WTC11 (cell line): ENCODE measurements at regions not wholly inside any gene's neighbourhood (a gene's known extent, or its start where the extent isn't known, plus 50 kb on each side); places are given as distances from the start of the nearest gene placed in this dataset.

Experiments
- CREB1 ChIP-seq: sonication (generic); formaldehyde crosslinking; IDR thresholded peaks from 2 replicates; pipeline ENCODE4 v1.8.0; 2023; ENCODE audit warnings: mild to moderate bottlenecking, missing genetic modification reagents
- CREM ChIP-seq: sonication (generic); formaldehyde crosslinking; IDR thresholded peaks from 2 replicates; pipeline ENCODE4 v1.8.1; 2022; ENCODE audit warnings: mild to moderate bottlenecking, missing genetic modification reagents, moderate library complexity
- NFYB ChIP-seq: sonication (generic); formaldehyde crosslinking; conservative IDR thresholded peaks from 2 replicates; pipeline ENCODE4 v1.8.0; 2022; ENCODE audit warnings: low read depth, missing genetic modification reagents
- SP1 ChIP-seq: sonication (generic); formaldehyde crosslinking; conservative IDR thresholded peaks from 2 replicates; pipeline ENCODE4 v1.8.1; 2022; ENCODE audit warnings: missing genetic modification reagents
- ZNF232 ChIP-seq: sonication (generic); formaldehyde crosslinking; IDR thresholded peaks from 2 replicates; pipeline ENCODE4 v1.8.0; 2022; ENCODE audit warnings: mild to moderate bottlenecking, missing genetic modification reagents
- ZNF416 ChIP-seq: fragments of 250-450 bp; sonication (Bioruptor Pico); IDR thresholded peaks from 2 replicates; pipeline ENCODE4 v1.9.0; 2021; ENCODE audit warnings: mild to moderate bottlenecking, inconsistent platforms
- TF ChIP-seq, protein P1 (sequence below): sonication (generic); formaldehyde crosslinking; IDR thresholded peaks from 2 replicates; pipeline ENCODE4 v1.8.1; 2023; ENCODE audit warnings: mild to moderate bottlenecking, moderate library complexity, missing genetic modification reagents
- TF ChIP-seq, protein P2 (sequence below): fragments of 200-600 bp; IDR thresholded peaks from 2 replicates; pipeline ENCODE4 v1.8.0; 2022; ENCODE audit warnings: antibody characterized with exemption
- TF ChIP-seq, protein P3 (sequence below): sonication (generic); formaldehyde crosslinking; IDR thresholded peaks from 2 replicates; pipeline ENCODE4 v1.8.0; 2022; ENCODE audit warnings: mild to moderate bottlenecking, missing genetic modification reagents
- TF ChIP-seq, protein P4 (sequence below): sonication (generic); formaldehyde crosslinking; IDR thresholded peaks from 2 replicates; pipeline ENCODE4 v1.8.1; 2023; ENCODE audit warnings: mild to moderate bottlenecking, missing genetic modification reagents, moderate library complexity
- TF ChIP-seq, protein P5 (sequence below): fragments of 250-450 bp; sonication (Bioruptor Pico); IDR thresholded peaks from 2 replicates; pipeline ENCODE4 v1.9.0; 2021; ENCODE audit warnings: mild to moderate bottlenecking, borderline replicate concordance
- TF ChIP-seq, protein P6 (sequence below): fragments of 250-450 bp; sonication (Bioruptor Pico); IDR thresholded peaks from 2 replicates; pipeline ENCODE4 v1.8.0; 2021; ENCODE audit warnings: mild to moderate bottlenecking
- TF ChIP-seq, protein P7 (sequence below): sonication (generic); formaldehyde crosslinking; IDR thresholded peaks from 2 replicates; pipeline ENCODE4 v1.8.1; 2023; ENCODE audit warnings: mild to moderate bottlenecking, missing genetic modification reagents, moderate library complexity
- TF ChIP-seq, protein P8 (sequence below): sonication (generic); formaldehyde crosslinking; IDR thresholded peaks from 2 replicates; pipeline ENCODE4 v1.8.0; 2022; ENCODE audit warnings: mild to moderate bottlenecking, missing genetic modification reagents

DNA sequence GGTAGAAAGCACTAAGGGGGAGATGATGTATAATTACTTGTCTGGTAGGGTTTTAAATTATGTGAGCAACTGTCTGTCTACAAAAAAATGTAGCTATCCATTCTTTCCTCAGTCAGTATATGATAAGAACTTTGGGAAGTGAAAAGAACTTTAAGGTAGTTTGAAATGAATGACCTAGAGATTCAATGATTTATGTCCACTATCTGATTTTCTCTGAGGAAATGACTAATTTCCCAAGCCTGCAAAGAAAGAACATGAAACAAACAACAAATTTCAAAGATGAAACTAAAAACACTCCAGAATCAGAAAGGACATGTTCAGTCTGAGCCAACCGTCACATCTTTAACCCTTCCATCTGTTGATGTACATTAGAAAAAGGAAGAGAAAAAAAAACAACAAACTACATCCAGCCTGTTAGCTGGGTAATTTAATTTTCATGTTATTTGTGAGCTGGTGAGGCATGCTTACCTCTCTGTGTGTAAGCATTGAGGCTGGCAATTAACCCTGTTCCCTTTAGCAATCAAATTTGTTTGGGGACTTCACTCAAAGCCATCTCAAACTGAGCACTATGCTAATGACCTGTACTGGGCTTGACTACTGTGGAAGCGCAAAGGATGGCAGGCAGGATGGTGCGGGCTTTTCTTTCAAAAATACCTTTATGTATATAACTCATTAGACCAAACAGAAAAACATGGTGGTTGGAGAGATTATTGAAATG lies 220.1 kb downstream of the TUSC7 start:
- TF ChIP-seq ZNF416 (no peak), ZNF232 (CRISPR knock-in tag) (no peak), SP1 (CRISPR knock-in tag) (no peak), NFYB (CRISPR knock-in tag) (no peak), CREB1 (CRISPR knock-in tag) (no peak), CREM (CRISPR knock-in tag) (no peak)
- TF ChIP-seq, protein P1, sequence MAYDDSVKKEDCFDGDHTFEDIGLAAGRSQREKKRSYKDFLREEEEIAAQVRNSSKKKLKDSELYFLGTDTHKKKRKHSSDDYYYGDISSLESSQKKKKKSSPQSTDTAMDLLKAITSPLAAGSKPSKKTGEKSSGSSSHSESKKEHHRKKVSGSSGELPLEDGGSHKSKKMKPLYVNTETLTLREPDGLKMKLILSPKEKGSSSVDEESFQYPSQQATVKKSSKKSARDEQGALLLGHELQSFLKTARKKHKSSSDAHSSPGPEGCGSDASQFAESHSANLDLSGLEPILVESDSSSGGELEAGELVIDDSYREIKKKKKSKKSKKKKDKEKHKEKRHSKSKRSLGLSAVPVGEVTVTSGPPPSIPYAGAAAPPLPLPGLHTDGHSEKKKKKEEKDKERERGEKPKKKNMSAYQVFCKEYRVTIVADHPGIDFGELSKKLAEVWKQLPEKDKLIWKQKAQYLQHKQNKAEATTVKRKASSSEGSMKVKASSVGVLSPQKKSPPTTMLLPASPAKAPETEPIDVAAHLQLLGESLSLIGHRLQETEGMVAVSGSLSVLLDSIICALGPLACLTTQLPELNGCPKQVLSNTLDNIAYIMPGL (CRISPR knock-in tag): no peak
- TF ChIP-seq, protein P2, sequence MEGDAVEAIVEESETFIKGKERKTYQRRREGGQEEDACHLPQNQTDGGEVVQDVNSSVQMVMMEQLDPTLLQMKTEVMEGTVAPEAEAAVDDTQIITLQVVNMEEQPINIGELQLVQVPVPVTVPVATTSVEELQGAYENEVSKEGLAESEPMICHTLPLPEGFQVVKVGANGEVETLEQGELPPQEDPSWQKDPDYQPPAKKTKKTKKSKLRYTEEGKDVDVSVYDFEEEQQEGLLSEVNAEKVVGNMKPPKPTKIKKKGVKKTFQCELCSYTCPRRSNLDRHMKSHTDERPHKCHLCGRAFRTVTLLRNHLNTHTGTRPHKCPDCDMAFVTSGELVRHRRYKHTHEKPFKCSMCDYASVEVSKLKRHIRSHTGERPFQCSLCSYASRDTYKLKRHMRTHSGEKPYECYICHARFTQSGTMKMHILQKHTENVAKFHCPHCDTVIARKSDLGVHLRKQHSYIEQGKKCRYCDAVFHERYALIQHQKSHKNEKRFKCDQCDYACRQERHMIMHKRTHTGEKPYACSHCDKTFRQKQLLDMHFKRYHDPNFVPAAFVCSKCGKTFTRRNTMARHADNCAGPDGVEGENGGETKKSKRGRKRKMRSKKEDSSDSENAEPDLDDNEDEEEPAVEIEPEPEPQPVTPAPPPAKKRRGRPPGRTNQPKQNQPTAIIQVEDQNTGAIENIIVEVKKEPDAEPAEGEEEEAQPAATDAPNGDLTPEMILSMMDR: no peak
- TF ChIP-seq, protein P3, sequence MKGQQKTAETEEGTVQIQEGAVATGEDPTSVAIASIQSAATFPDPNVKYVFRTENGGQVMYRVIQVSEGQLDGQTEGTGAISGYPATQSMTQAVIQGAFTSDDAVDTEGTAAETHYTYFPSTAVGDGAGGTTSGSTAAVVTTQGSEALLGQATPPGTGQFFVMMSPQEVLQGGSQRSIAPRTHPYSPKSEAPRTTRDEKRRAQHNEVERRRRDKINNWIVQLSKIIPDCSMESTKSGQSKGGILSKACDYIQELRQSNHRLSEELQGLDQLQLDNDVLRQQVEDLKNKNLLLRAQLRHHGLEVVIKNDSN (CRISPR knock-in tag): no peak
- TF ChIP-seq, protein P4, sequence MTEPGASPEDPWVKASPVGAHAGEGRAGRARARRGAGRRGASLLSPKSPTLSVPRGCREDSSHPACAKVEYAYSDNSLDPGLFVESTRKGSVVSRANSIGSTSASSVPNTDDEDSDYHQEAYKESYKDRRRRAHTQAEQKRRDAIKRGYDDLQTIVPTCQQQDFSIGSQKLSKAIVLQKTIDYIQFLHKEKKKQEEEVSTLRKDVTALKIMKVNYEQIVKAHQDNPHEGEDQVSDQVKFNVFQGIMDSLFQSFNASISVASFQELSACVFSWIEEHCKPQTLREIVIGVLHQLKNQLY (CRISPR knock-in tag): no peak
- TF ChIP-seq, protein P5, sequence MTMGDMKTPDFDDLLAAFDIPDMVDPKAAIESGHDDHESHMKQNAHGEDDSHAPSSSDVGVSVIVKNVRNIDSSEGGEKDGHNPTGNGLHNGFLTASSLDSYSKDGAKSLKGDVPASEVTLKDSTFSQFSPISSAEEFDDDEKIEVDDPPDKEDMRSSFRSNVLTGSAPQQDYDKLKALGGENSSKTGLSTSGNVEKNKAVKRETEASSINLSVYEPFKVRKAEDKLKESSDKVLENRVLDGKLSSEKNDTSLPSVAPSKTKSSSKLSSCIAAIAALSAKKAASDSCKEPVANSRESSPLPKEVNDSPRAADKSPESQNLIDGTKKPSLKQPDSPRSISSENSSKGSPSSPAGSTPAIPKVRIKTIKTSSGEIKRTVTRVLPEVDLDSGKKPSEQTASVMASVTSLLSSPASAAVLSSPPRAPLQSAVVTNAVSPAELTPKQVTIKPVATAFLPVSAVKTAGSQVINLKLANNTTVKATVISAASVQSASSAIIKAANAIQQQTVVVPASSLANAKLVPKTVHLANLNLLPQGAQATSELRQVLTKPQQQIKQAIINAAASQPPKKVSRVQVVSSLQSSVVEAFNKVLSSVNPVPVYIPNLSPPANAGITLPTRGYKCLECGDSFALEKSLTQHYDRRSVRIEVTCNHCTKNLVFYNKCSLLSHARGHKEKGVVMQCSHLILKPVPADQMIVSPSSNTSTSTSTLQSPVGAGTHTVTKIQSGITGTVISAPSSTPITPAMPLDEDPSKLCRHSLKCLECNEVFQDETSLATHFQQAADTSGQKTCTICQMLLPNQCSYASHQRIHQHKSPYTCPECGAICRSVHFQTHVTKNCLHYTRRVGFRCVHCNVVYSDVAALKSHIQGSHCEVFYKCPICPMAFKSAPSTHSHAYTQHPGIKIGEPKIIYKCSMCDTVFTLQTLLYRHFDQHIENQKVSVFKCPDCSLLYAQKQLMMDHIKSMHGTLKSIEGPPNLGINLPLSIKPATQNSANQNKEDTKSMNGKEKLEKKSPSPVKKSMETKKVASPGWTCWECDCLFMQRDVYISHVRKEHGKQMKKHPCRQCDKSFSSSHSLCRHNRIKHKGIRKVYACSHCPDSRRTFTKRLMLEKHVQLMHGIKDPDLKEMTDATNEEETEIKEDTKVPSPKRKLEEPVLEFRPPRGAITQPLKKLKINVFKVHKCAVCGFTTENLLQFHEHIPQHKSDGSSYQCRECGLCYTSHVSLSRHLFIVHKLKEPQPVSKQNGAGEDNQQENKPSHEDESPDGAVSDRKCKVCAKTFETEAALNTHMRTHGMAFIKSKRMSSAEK (CRISPR knock-in tag): no peak
- TF ChIP-seq, protein P6, sequence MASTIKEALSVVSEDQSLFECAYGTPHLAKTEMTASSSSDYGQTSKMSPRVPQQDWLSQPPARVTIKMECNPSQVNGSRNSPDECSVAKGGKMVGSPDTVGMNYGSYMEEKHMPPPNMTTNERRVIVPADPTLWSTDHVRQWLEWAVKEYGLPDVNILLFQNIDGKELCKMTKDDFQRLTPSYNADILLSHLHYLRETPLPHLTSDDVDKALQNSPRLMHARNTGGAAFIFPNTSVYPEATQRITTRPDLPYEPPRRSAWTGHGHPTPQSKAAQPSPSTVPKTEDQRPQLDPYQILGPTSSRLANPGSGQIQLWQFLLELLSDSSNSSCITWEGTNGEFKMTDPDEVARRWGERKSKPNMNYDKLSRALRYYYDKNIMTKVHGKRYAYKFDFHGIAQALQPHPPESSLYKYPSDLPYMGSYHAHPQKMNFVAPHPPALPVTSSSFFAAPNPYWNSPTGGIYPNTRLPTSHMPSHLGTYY (CRISPR knock-in tag): no peak
- TF ChIP-seq, protein P7, sequence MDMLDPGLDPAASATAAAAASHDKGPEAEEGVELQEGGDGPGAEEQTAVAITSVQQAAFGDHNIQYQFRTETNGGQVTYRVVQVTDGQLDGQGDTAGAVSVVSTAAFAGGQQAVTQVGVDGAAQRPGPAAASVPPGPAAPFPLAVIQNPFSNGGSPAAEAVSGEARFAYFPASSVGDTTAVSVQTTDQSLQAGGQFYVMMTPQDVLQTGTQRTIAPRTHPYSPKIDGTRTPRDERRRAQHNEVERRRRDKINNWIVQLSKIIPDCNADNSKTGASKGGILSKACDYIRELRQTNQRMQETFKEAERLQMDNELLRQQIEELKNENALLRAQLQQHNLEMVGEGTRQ (CRISPR knock-in tag): no peak
- TF ChIP-seq, protein P8, sequence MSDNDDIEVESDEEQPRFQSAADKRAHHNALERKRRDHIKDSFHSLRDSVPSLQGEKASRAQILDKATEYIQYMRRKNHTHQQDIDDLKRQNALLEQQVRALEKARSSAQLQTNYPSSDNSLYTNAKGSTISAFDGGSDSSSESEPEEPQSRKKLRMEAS (CRISPR knock-in tag): no peak
